H1 (cell line): ENCODE measurements at regions not wholly inside any gene's neighbourhood (a gene's known extent, or its start where the extent isn't known, plus 50 kb on each side); places are given as distances from the start of the nearest gene placed in this dataset.

Experiments
- CHD2 ChIP-seq: IDR thresholded peaks from 2 replicates; pipeline ENCODE4 v1.6.1; 2012; ENCODE audit warnings: low read length, improper control_type of control experiment
- CREB1 ChIP-seq: IDR thresholded peaks from 2 replicates; pipeline ENCODE4 v1.6.1; 2012; ENCODE audit warnings: inconsistent platforms
- CTCF ChIP-seq, 3 experiments: IDR thresholded peaks; 1 replicate in 2 of 3; 2 replicates in 1 of 3; pipeline versions ENCODE4 v1.5.1 to v1.6.1; 2011; ENCODE audit warnings: low read length in 3 of 3, mild to moderate bottlenecking in 3 of 3, inconsistent platforms in 2 of 3, low read depth in 1 of 3, moderate library complexity in 1 of 3; ENCODE audit not compliant: insufficient read depth in 1 of 3; ENCODE audit errors: control extremely low read depth in 1 of 3
- EZH2 ChIP-seq: fragments of 200-600 bp; sonication (generic); IDR thresholded peaks from 2 replicates; pipeline ENCODE4 v1.7.1; 2012; ENCODE audit warnings: low read depth, mild to moderate bottlenecking, moderate library complexity, low read length, inconsistent platforms; ENCODE audit not compliant: severe bottlenecking
- FOSL1 ChIP-seq: IDR thresholded peaks from 2 replicates; pipeline ENCODE4 v1.6.1; 2011; ENCODE audit warnings: mild to moderate bottlenecking, low read depth, low read length, moderate library complexity; ENCODE audit not compliant: insufficient read depth
- GABPA ChIP-seq: IDR thresholded peaks from 2 replicates; pipeline ENCODE4 v1.6.1; 2011; ENCODE audit warnings: mild to moderate bottlenecking, low read length, moderate library complexity, borderline replicate concordance; ENCODE audit not compliant: insufficient read depth
- HDAC6 ChIP-seq: IDR thresholded peaks from one replicate; pipeline ENCODE4 v1.7.1; 2012; ENCODE audit warnings: low read depth, mild to moderate bottlenecking, inconsistent platforms, low read length, moderate library complexity
- JUN ChIP-seq: IDR thresholded peaks from 2 replicates; pipeline ENCODE4 v1.6.1; 2011; ENCODE audit warnings: low read depth, mild to moderate bottlenecking, improper control_type of control experiment, low read length
- KDM1A ChIP-seq: fragments of 200-600, 300-600 bp; sonication (generic); IDR thresholded peaks from 2 replicates; pipeline ENCODE4 v1.7.1; 2016; ENCODE audit warnings: mild to moderate bottlenecking, low read length, borderline replicate concordance
- POLR2A ChIP-seq, 2 experiments: IDR thresholded peaks; 1 replicate in 1 of 2; 2 replicates in 1 of 2; pipeline ENCODE4 v1.6.1; 2011; ENCODE audit warnings: low read depth in 2 of 2, low read length in 2 of 2, mild to moderate bottlenecking in 2 of 2; ENCODE audit errors: control extremely low read depth in 1 of 2
- POLR2AphosphoS5 ChIP-seq: IDR thresholded peaks from 2 replicates; pipeline ENCODE4 v1.6.1; 2011; ENCODE audit warnings: low read depth, low read length
- SIX5 ChIP-seq: IDR thresholded peaks from 2 replicates; pipeline ENCODE4 v1.6.1; 2011; ENCODE audit warnings: mild to moderate bottlenecking, low read depth, low read length
- TAF1 ChIP-seq: IDR thresholded peaks from 2 replicates; pipeline ENCODE4 v1.6.1; 2011; ENCODE audit warnings: mild to moderate bottlenecking, low read depth, low read length
- TEAD4 ChIP-seq: IDR thresholded peaks from 2 replicates; pipeline ENCODE4 v1.6.1; 2012; ENCODE audit warnings: low read depth, low read length, inconsistent platforms, mixed read lengths

DNA sequence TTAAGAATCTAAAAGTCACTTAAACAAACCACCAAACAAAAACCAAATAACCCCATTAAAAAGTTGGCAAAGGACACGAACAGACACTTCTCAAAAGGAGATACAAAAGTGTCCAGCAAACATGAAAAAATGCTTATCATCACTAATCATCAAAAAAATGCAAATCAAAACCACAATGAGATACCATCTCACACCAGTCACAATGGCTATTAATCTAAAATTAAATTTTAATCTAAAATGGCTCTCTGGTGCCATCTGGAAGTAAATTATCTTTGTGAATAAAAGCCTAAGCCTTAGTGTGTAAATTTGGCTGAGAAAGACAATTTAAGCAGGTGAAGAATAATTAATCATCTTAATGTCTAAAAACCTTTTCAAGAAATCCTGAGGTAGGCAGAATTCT, 204.5 kb upstream of the PPFIA2 start:
- TF ChIP-seq TEAD4 (no peak), POLR2A (IDR thresholded peaks at IDR 0.05; ENCODE audit: control extremely low read depth in 1 of 2, low read depth in 2 of 2, low read length in 2 of 2) (no peak), POLR2AphosphoS5 (no peak), HDAC6 (no peak), TAF1 (no peak), EZH2 (no peak), CTCF (IDR thresholded peaks at IDR 0.05; ENCODE audit: control extremely low read depth in 1 of 3, insufficient read depth in 1 of 3, low read depth in 1 of 3, low read length in 3 of 3) (no peak), JUN (no peak), CHD2 (no peak), KDM1A (no peak), CREB1 (no peak), FOSL1 (no peak), SIX5 (no peak), GABPA (no peak)
